A549 (cell line): ENCODE measurements at regions not wholly inside any gene's neighbourhood (a gene's known extent, or its start where the extent isn't known, plus 50 kb on each side); places are given as distances from the start of the nearest gene placed in this dataset.

ENCODE experiments used
- ATAC-seq, 2 experiments: fragments of 200-7000 bp in 1 of 2; fragments of >200 bp in 1 of 2; cut with Nextera tagmentation in 1 of 2; cut with Tn5 transposase in 1 of 2; 3 replicates each; pipeline versions ENCODE4 v1.8.0 to v1.9.1; 2018 to 2020; ENCODE audit warnings: mild to moderate bottlenecking in 1 of 2, moderate library complexity in 1 of 2
- CTCF ChIA-PET: fragments of 300-600 bp; sonication (Branson Sonifier 250); formaldehyde crosslinking; extraction: SDS; loops from one replicate; lab custom pipeline; 2021; ENCODE audit warnings: antibody characterized with exemption, inconsistent platforms; lab: Yijun Ruan, JAX
- POLR2A ChIA-PET: fragments of 350-600 bp; formaldehyde crosslinking; extraction: SDS; loops from one replicate; lab custom pipeline; 2021; ENCODE audit warnings: antibody characterized with exemption, inconsistent platforms; lab: Yijun Ruan, JAX
- DNase-seq, 2 experiments: peaks; one replicate each; pipeline versions ENCODE4 v3.0.0 to v3.0.0-alpha.2; 2011 to 2016; ENCODE audit warnings: low read depth in 1 of 2, low spot score in 1 of 2
- FAIRE-seq: peaks from 2 replicates; lab custom pipeline; 2011; peaks lifted over from hg19 to GRCh38; lab: Jason Lieb, UNC
- H3K27ac ChIP-seq, 2 experiments: fragments of >200 bp; sonication (Bioruptor Twin); formaldehyde crosslinking; 3 replicates each; pipeline ENCODE4 v1.5.1; 2016 to 2017
- H3K4me1 ChIP-seq: fragments of >200 bp; sonication (Bioruptor Twin); formaldehyde crosslinking; 3 replicates; pipeline ENCODE4 v1.6.1; 2016
- H3K4me2 ChIP-seq: fragments of >200 bp; sonication (Bioruptor Twin); formaldehyde crosslinking; 3 replicates; pipeline ENCODE4 v1.6.1; 2016
- H3K4me3 ChIP-seq: fragments of >200 bp; sonication (Bioruptor Twin); formaldehyde crosslinking; 3 replicates; pipeline ENCODE4 v1.5.1; 2016
- H3K9me3 ChIP-seq: fragments of >200 bp; sonication (Bioruptor Twin); formaldehyde crosslinking; 3 replicates; pipeline ENCODE4 v1.6.1; 2016
- ATOH8 ChIP-seq: fragments of 250-450 bp; sonication (Bioruptor Pico); IDR thresholded peaks from 2 replicates; pipeline ENCODE4 v1.5.0; 2020; ENCODE audit warnings: low read depth, mild to moderate bottlenecking, moderate library complexity
- CHD4 ChIP-seq: fragments of 200-600 bp; sonication (generic); IDR thresholded peaks from 2 replicates; pipeline ENCODE4 v1.6.1; 2016; ENCODE audit warnings: antibody characterized with exemption, mild to moderate bottlenecking, borderline replicate concordance
- EHMT2 ChIP-seq: fragments of 200-600 bp; sonication (generic); IDR thresholded peaks from 2 replicates; pipeline ENCODE4 v1.6.1; 2016; ENCODE audit warnings: antibody characterized with exemption, low read depth, mild to moderate bottlenecking, moderate library complexity
- EP300 ChIP-seq, 2 experiments: fragments of >200 bp; sonication (Bioruptor Twin); formaldehyde crosslinking; IDR thresholded peaks; 2 replicates in 1 of 2; 3 replicates in 1 of 2; pipeline ENCODE4 v1.6.1; 2016 to 2017
- FOSB ChIP-seq: fragments of 250-450 bp; sonication (Bioruptor Pico); IDR thresholded peaks from 2 replicates; pipeline ENCODE4 v1.5.0; 2020; ENCODE audit warnings: mild to moderate bottlenecking, moderate library complexity
- HMGXB4 ChIP-seq: fragments of 250-450 bp; sonication (Bioruptor Pico); IDR thresholded peaks from 2 replicates; pipeline ENCODE4 v1.5.0; 2021; ENCODE audit warnings: mild to moderate bottlenecking, moderate library complexity, borderline replicate concordance
- HOXA7 ChIP-seq: fragments of 250-450 bp; sonication (Bioruptor Pico); IDR thresholded peaks from 2 replicates; pipeline ENCODE4 v1.5.0; 2020; ENCODE audit warnings: mild to moderate bottlenecking, moderate library complexity
- HOXB13 ChIP-seq: fragments of 250-450 bp; sonication (Bioruptor Pico); IDR thresholded peaks from 2 replicates; pipeline ENCODE4 v1.5.0; 2020; ENCODE audit warnings: low read depth, mild to moderate bottlenecking, moderate library complexity
- KDM1A ChIP-seq: fragments of 200-600 bp; sonication (generic); IDR thresholded peaks from 2 replicates; pipeline ENCODE4 v1.6.1; 2016; ENCODE audit warnings: low read depth, mild to moderate bottlenecking
- KDM5A ChIP-seq: fragments of 200-600 bp; sonication (generic); IDR thresholded peaks from 2 replicates; pipeline ENCODE4 v1.6.1; 2016; ENCODE audit warnings: antibody characterized with exemption, mild to moderate bottlenecking
- MAFK ChIP-seq: fragments of 450-650 bp; IDR thresholded peaks from 2 replicates; pipeline ENCODE4 v1.6.1; 2014; ENCODE audit not compliant: partially characterized antibody
- NFE2L2 ChIP-seq: fragments of 150-350 bp; conservative IDR thresholded peaks from 2 replicates; pipeline ENCODE4 v1.6.1; 2014; ENCODE audit warnings: low read length
- NPAS2 ChIP-seq: fragments of 250-450 bp; sonication (Bioruptor Pico); IDR thresholded peaks from 2 replicates; pipeline ENCODE4 v1.8.0; 2022; ENCODE audit warnings: mild to moderate bottlenecking, moderate library complexity, borderline replicate concordance
- POLR2A ChIP-seq: IDR thresholded peaks from 2 replicates; pipeline ENCODE4 v1.6.1; 2012; ENCODE audit warnings: mild to moderate bottlenecking, low read length
- ZC3H11A ChIP-seq: fragments of 450-650 bp; IDR thresholded peaks from 2 replicates; pipeline ENCODE4 v1.6.1; 2014; ENCODE audit warnings: antibody characterized with exemption, mild to moderate bottlenecking
- ZFP36 ChIP-seq: fragments of 450-650 bp; IDR thresholded peaks from 2 replicates; pipeline ENCODE4 v1.6.1; 2014; ENCODE audit warnings: borderline replicate concordance; ENCODE audit not compliant: partially characterized antibody
- ZNF302 ChIP-seq: fragments of 250-450 bp; sonication (Bioruptor Pico); IDR thresholded peaks from 2 replicates; pipeline ENCODE4 v1.9.0; 2021; ENCODE audit warnings: inconsistent platforms, mild to moderate bottlenecking, moderate library complexity
- WGBS: methylation state at CpG from one replicate; pipeline ENCODE4 v1.1.6; 2017; ENCODE audit errors: missing lambda C conversion rate; 5-methylcytosine and 5-hydroxymethylcytosine counted together
- TF ChIP-seq, protein P1 (sequence below): fragments of >200 bp; sonication (Bioruptor Twin); formaldehyde crosslinking; IDR thresholded peaks from 3 replicates; pipeline ENCODE4 v1.6.1; 2016

- no peak for ATAC-seq
- TF ChIP-seq KDM5A: no peak
- ChIA-PET CTCF (interaction anchor here (1.6 kb wide), 2 partner anchors 12 to 28 kb away, joined by 3 to 7 read pairs; no protein-coding TSS in a partner anchor), POLR2A (no interaction called here)
- Histone ChIP-seq H3K9me3 (no peaks in the 10 kb centered on the region), H3K4me3 (no peak overlapping the region), H3K27ac (no peak overlapping the region), H3K4me1 (no peaks in the 10 kb centered on the region), H3K4me2 (no peak overlapping the region)
- no peak for DNase-seq
- 68% methylated on average over 5 of the region's 7 CpGs for WGBS
- no peak for FAIRE-seq
These were observed 189.4 kb downstream of the RPS24 start for GRCh38 chr10:78223088-78223487.

- ATAC-seq: no peak
- H3K4me3 ChIP-seq: no peak overlapping the region
- H3K27ac ChIP-seq: no peak overlapping the region
- TF ChIP-seq HMGXB4 (no peak), KDM1A (no peak), ATOH8 (CRISPR knock-in tag) (no peak), HOXA7 (no peak), ZC3H11A (no peak), HOXB13 (CRISPR knock-in tag) (no peak), CHD4 (no peak), MAFK (no peak), EHMT2 (no peak), FOSB (CRISPR knock-in tag) (no peak), ZNF302 (CRISPR knock-in tag) (no peak), NPAS2 (CRISPR knock-in tag) (no peak), NFE2L2 (no peak), POLR2A (no peak)
- TF ChIP-seq, all 56 proteins: peak for 0
- ChIA-PET POLR2A (no interaction called here), CTCF (interaction anchor here (1.4 kb wide), 1 partner anchor 973 kb away, joined by 3 read pairs; no protein-coding TSS in a partner anchor)
- WGBS: 72% methylated on average over 6 of the region's 6 CpGs
- no peak for FAIRE-seq
- no peak for DNase-seq
- no peaks in the 10 kb centered on the region for H3K9me3 ChIP-seq
- H3K4me2 ChIP-seq: no peak overlapping the region
- H3K4me1 ChIP-seq: no peaks in the 10 kb centered on the region
These were observed 190.9 kb downstream of the RPS24 start for GRCh38 chr10:78224602-78225001.

GRCh38 chr10:78225594-78225993, 191.9 kb downstream of the RPS24 start:
- Histone ChIP-seq H3K4me1 (no peaks in the 10 kb centered on the region), H3K4me2 (no peak overlapping the region), H3K27ac (no peak overlapping the region), H3K9me3 (no peaks in the 10 kb centered on the region), H3K4me3 (no peak overlapping the region)
- ChIA-PET CTCF (no interaction called here), POLR2A (interaction anchor here (0.6 kb wide), 1 partner anchor 368 kb away, joined by 4 read pairs; no protein-coding TSS in a partner anchor)
- no peak for DNase-seq
- ATAC-seq: no peak
- FAIRE-seq: no peak
- no peak for TF ChIP-seq ZFP36
- no peak for TF ChIP-seq KDM1A
- TF ChIP-seq, protein P1, sequence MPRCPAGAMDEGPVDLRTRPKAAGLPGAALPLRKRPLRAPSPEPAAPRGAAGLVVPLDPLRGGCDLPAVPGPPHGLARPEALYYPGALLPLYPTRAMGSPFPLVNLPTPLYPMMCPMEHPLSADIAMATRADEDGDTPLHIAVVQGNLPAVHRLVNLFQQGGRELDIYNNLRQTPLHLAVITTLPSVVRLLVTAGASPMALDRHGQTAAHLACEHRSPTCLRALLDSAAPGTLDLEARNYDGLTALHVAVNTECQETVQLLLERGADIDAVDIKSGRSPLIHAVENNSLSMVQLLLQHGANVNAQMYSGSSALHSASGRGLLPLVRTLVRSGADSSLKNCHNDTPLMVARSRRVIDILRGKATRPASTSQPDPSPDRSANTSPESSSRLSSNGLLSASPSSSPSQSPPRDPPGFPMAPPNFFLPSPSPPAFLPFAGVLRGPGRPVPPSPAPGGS: no peak
- TF ChIP-seq EP300 (IDR thresholded peaks at IDR 0.05): no peak
- no peak for TF ChIP-seq ZC3H11A
- 83% methylated on average over 9 of the region's 10 CpGs for WGBS
